Choroid plexus epithelial cell (primary cell): ENCODE measurements at regions not wholly inside any gene's neighbourhood (a gene's known extent, or its start where the extent isn't known, plus 50 kb on each side); places are given as distances from the start of the nearest gene placed in this dataset.
"Not testable (repeated sequence)": the region's sequence is repeated elsewhere in the genome, so short reads cannot be mapped to it uniquely, and the experiment has no call there.

ENCODE experiments used
- DNase-seq: peaks from one replicate; pipeline ENCODE4 v3.0.0-alpha.2; 2010; ENCODE audit warnings: low read depth
- H3K4me3 ChIP-seq: 2 replicates; pipeline ENCODE4 v1.5.1; 2011; ENCODE audit warnings: low read depth, mild to moderate bottlenecking, control low read depth, low read length, moderate library complexity
- TF ChIP-seq, protein P1 (sequence below): conservative IDR thresholded peaks from 2 replicates; pipeline ENCODE4 v1.5.1; 2011; ENCODE audit warnings: low read depth, mild to moderate bottlenecking, control low read depth, inconsistent platforms, low read length, moderate library complexity

GRCh38 chr6:68173616-68174015 lies 461.5 kb upstream of the ADGRB3 start:
- DNase-seq: no peak
- TF ChIP-seq, protein P1, sequence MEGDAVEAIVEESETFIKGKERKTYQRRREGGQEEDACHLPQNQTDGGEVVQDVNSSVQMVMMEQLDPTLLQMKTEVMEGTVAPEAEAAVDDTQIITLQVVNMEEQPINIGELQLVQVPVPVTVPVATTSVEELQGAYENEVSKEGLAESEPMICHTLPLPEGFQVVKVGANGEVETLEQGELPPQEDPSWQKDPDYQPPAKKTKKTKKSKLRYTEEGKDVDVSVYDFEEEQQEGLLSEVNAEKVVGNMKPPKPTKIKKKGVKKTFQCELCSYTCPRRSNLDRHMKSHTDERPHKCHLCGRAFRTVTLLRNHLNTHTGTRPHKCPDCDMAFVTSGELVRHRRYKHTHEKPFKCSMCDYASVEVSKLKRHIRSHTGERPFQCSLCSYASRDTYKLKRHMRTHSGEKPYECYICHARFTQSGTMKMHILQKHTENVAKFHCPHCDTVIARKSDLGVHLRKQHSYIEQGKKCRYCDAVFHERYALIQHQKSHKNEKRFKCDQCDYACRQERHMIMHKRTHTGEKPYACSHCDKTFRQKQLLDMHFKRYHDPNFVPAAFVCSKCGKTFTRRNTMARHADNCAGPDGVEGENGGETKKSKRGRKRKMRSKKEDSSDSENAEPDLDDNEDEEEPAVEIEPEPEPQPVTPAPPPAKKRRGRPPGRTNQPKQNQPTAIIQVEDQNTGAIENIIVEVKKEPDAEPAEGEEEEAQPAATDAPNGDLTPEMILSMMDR: no peak
- no peak overlapping the region for H3K4me3 ChIP-seq

DNA sequence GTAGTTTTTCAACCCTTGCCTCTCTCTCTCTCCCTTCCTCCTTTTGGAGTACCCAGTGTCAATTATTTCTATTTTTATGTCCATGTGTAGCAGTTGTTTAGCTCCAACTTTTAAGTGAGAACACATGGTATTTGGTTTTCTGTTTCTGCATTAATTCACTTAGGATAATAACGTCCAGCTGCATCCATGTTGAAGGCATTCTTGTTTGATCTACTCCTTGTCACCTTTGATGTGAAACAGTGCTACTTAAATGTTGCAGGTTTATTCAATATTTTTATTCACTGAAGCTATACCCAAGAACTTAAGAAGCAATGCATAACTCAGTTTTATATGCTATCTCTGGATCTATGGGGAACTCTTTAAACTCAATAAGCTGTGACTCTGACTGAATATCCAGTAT lies 465.2 kb upstream of the ADGRB3 start:
- H3K4me3 ChIP-seq: no peak overlapping the region
- no peak for DNase-seq
- TF ChIP-seq, protein P1: no peak

- TF ChIP-seq, protein P1: no peak
- no peak for DNase-seq
- no peak overlapping the region for H3K4me3 ChIP-seq
These were observed 467.5 kb upstream of the ADGRB3 start for GRCh38 chr6:68167604-68168003.

DNA sequence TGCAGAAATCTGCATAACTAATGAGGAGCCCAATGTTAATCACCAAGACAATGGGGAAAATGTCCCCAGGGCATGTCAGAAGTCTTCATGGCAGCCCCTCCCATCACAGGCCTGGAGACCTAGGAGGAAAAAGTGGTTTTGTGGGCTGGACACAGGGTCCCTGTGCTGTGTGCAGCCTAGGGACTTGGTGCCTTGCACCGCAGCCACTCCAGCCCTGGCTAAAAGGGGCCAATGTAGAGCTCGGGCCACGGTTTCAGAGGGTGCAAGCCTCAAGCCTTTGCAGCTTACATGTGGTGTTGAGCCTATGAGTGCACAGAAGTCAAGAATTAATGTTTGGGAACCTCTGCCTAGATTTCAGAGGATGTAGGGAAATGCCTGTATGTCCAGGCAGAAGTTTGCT lies 474.3 kb upstream of the ADGRB3 start:
- not testable (repeated sequence) for DNase-seq, H3K4me3 ChIP-seq

- TF ChIP-seq, protein P1: no peak
- no peak overlapping the region for H3K4me3 ChIP-seq
- no peak for DNase-seq
These were observed 474.7 kb upstream of the ADGRB3 start for GRCh38 chr6:68160348-68160747.

- no peak overlapping the region for H3K4me3 ChIP-seq
- DNase-seq: no peak
- TF ChIP-seq, protein P1: no peak
These were observed 475.6 kb upstream of the ADGRB3 start for GRCh38 chr6:68159433-68159832.

- TF ChIP-seq, protein P1: no peak
- no peak for DNase-seq
These were observed 476.8 kb upstream of the ADGRB3 start for GRCh38 chr6:68158256-68158655.

GRCh38 chr6:68144667-68145066 lies 490.4 kb upstream of the ADGRB3 start:
- TF ChIP-seq, protein P1: no peak
- no peak overlapping the region for H3K4me3 ChIP-seq
- no peak for DNase-seq

More at GRCh38 chr6:68158256-68158655, 476.8 kb upstream of the ADGRB3 start:
- no peak overlapping the region for H3K4me3 ChIP-seq
